IMR-90 (cell line): ENCODE measurements at regions not wholly inside any gene's neighbourhood (a gene's known extent, or its start where the extent isn't known, plus 50 kb on each side); places are given as distances from the start of the nearest gene placed in this dataset.
"Not testable (repeated sequence)": the region's sequence is repeated elsewhere in the genome, so short reads cannot be mapped to it uniquely, and the experiment has no call there.

Experiments
- SMC3 ChIP-seq: fragments of 150-350 bp; IDR thresholded peaks from 2 replicates; pipeline ENCODE4 v1.6.1; 2016; ENCODE audit warnings: low read depth, mild to moderate bottlenecking, antibody characterized with exemption, low read length, moderate library complexity
- TF ChIP-seq, protein P1 (sequence below): conservative IDR thresholded peaks from 2 replicates; pipeline ENCODE4 v1.5.1; 2012; ENCODE audit warnings: mild to moderate bottlenecking, low read depth, low read length, improper control_type of control experiment

DNA sequence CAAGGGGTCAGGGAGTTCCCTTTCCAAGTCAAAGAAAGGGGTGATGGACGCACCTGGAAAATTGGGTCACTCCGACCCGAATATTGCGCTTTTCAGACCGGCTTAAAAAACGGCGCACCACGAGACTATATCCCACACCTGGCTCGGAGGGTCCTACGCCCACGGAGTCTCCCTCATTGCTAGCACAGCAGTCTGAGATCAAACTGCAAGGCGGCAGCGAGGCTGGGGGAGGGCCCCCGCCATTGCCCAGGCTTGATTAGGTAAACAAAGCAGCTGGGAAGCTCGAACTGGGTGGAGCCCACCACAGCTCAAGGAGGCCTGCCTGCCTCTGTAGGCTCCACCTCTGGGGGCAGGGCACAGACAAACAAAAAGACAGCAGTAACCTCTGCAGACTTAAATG, 1150.5 kb downstream of the HACE1 start:
- TF ChIP-seq, protein P1, sequence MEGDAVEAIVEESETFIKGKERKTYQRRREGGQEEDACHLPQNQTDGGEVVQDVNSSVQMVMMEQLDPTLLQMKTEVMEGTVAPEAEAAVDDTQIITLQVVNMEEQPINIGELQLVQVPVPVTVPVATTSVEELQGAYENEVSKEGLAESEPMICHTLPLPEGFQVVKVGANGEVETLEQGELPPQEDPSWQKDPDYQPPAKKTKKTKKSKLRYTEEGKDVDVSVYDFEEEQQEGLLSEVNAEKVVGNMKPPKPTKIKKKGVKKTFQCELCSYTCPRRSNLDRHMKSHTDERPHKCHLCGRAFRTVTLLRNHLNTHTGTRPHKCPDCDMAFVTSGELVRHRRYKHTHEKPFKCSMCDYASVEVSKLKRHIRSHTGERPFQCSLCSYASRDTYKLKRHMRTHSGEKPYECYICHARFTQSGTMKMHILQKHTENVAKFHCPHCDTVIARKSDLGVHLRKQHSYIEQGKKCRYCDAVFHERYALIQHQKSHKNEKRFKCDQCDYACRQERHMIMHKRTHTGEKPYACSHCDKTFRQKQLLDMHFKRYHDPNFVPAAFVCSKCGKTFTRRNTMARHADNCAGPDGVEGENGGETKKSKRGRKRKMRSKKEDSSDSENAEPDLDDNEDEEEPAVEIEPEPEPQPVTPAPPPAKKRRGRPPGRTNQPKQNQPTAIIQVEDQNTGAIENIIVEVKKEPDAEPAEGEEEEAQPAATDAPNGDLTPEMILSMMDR: not testable (repeated sequence)
- not testable (repeated sequence) for TF ChIP-seq SMC3
